Skin of body (tissue), 1 donor: ENCODE measurements at regions not wholly inside any gene's neighbourhood (a gene's known extent, or its start where the extent isn't known, plus 50 kb on each side); places are given as distances from the start of the nearest gene placed in this dataset.
"Not testable (repeated sequence)": the region's sequence is repeated elsewhere in the genome, so short reads cannot be mapped to it uniquely, and the experiment has no call there.

Experiments
- DNase-seq: peaks from one replicate; lab custom pipeline; 2025; lab: John Stamatoyannopoulos, UW

GRCh38 chr5:120314191-120314590 lies 149.9 kb upstream of the PRR16 start:
- DNase-seq = no peak

- no peak for DNase-seq
Measured at GRCh38 chr5:120320626-120321025, 143.5 kb upstream of the PRR16 start.

- no peak for DNase-seq
Measured at GRCh38 chr5:120326651-120327050, 137.4 kb upstream of the PRR16 start.

- DNase-seq = no peak
Measured at GRCh38 chr5:120327180-120327579, 136.9 kb upstream of the PRR16 start.

GRCh38 chr5:120329095-120329494 lies 135.0 kb upstream of the PRR16 start:
- DNase-seq = no peak

- no peak for DNase-seq
Measured at GRCh38 chr5:120330558-120330957, 133.5 kb upstream of the PRR16 start.

- DNase-seq = no peak
Measured at GRCh38 chr5:120344181-120344580, 119.9 kb upstream of the PRR16 start.

GRCh38 chr5:120345947-120346346 lies 118.2 kb upstream of the PRR16 start:
- no peak for DNase-seq

- not testable (repeated sequence) for DNase-seq
Measured at GRCh38 chr5:120351071-120351470, 113.0 kb upstream of the PRR16 start.

- no peak for DNase-seq
Measured at GRCh38 chr5:120354126-120354525, 110.0 kb upstream of the PRR16 start.

GRCh38 chr5:120358949-120359348 lies 105.2 kb upstream of the PRR16 start:
- no peak for DNase-seq

GRCh38 chr5:120361941-120362340 lies 102.2 kb upstream of the PRR16 start:
- DNase-seq = no peak

GRCh38 chr5:120362426-120362825 lies 101.7 kb upstream of the PRR16 start:
- DNase-seq = no peak

- no peak for DNase-seq
Measured at GRCh38 chr5:120365656-120366446, 98.2 kb upstream of the PRR16 start.

- DNase-seq = no peak
Measured at GRCh38 chr5:120367896-120368634, 96.0 kb upstream of the PRR16 start.

GRCh38 chr5:120368923-120369715 lies 95.0 kb upstream of the PRR16 start:
- no peak for DNase-seq

- DNase-seq = no peak
Measured at GRCh38 chr5:120372899-120373298, 91.2 kb upstream of the PRR16 start.

GRCh38 chr5:120375248-120375647 lies 88.9 kb upstream of the PRR16 start:
- DNase-seq = no peak

GRCh38 chr5:120380644-120381043 lies 83.5 kb upstream of the PRR16 start:
- no peak for DNase-seq

- DNase-seq = no peak
Measured at GRCh38 chr5:120382833-120383232, 81.3 kb upstream of the PRR16 start.

- DNase-seq = no peak
Measured at GRCh38 chr5:120386981-120387380, 77.1 kb upstream of the PRR16 start.
